Activated CD4-positive, alpha-beta T cell treated with anti-CD3 and anti-CD28 coated beads for 24 hours (primary cell): ENCODE measurements at regions not wholly inside any gene's neighbourhood (a gene's known extent, or its start where the extent isn't known, plus 50 kb on each side); places are given as distances from the start of the nearest gene placed in this dataset.
A peak's percentile ranks its signal among the peaks of the same experiment; 100 is the strongest.

Experiments used
- DNase-seq, 2 donors: peaks; one replicate each; pipeline ENCODE4 v3.0.0-alpha.2; 2020; ENCODE audit warnings: low read depth in 2 of 2

GRCh38 chr12:13680916-13681315, 300.5 kb downstream of the GRIN2B start:
- no peak for DNase-seq

GRCh38 chr12:13676880-13677279, 304.5 kb downstream of the GRIN2B start:
- no peak for DNase-seq

- DNase-seq, result no peak
These were observed 311.0 kb downstream of the GRIN2B start for GRCh38 chr12:13670285-13670866.

- DNase-seq, result no peak
These were observed 312.5 kb downstream of the GRIN2B start for GRCh38 chr12:13668880-13669279.

- DNase-seq, result no peak
These were observed 314.6 kb downstream of the GRIN2B start for GRCh38 chr12:13666806-13667205.

GRCh38 chr12:13661005-13661887, 320.2 kb downstream of the GRIN2B start:
- peak; percentile 0 to 1 for DNase-seq

GRCh38 chr12:13654456-13654855, 326.9 kb downstream of the GRIN2B start:
- no peak for DNase-seq

GRCh38 chr12:13652105-13652504, 329.3 kb downstream of the GRIN2B start:
- no peak for DNase-seq

- no peak for DNase-seq
These were observed 345.7 kb downstream of the GRIN2B start for GRCh38 chr12:13635709-13636108.

- DNase-seq, result no peak
These were observed 349.5 kb downstream of the GRIN2B start for GRCh38 chr12:13631873-13632272.

- no peak for DNase-seq
These were observed 351.0 kb downstream of the GRIN2B start for GRCh38 chr12:13630354-13630753.

GRCh38 chr12:13628067-13628466, 353.3 kb downstream of the GRIN2B start:
- no peak for DNase-seq

- no peak for DNase-seq
These were observed 353.9 kb downstream of the GRIN2B start for GRCh38 chr12:13627536-13627935.

GRCh38 chr12:13613297-13613696, 368.1 kb downstream of the GRIN2B start:
- no peak for DNase-seq

- DNase-seq, result no peak
These were observed 371.3 kb downstream of the GRIN2B start for GRCh38 chr12:13609894-13610679.

- DNase-seq, result no peak
These were observed 375.1 kb downstream of the GRIN2B start for GRCh38 chr12:13606290-13606689.

- DNase-seq, result no peak
These were observed 377.4 kb downstream of the GRIN2B start for GRCh38 chr12:13603953-13604352.

- no peak for DNase-seq
These were observed 379.2 kb downstream of the GRIN2B start for GRCh38 chr12:13602172-13602571.

GRCh38 chr12:13599176-13599575, 382.2 kb downstream of the GRIN2B start:
- no peak for DNase-seq

- no peak for DNase-seq
These were observed 383.6 kb downstream of the GRIN2B start for GRCh38 chr12:13597837-13598236.

GRCh38 chr12:13597166-13597565, 384.2 kb downstream of the GRIN2B start:
- DNase-seq, result no peak

- no peak for DNase-seq
These were observed 384.7 kb downstream of the GRIN2B start for GRCh38 chr12:13596714-13597113.
